K562 (cell line): ENCODE measurements at regions not wholly inside any gene's neighbourhood (a gene's known extent, or its start where the extent isn't known, plus 50 kb on each side); places are given as distances from the start of the nearest gene placed in this dataset.

Experiments used
- ATAC-seq: fragments of 200-7000 bp; cut with Tn5 transposase; 3 replicates; pipeline ENCODE4 v1.9.1; 2020; ENCODE audit warnings: moderate library complexity
- BruUV-seq: library from RNA; stranded (reverse); fragments of 400-500 nt; replicated peaks from 2 replicates; lab custom pipeline; 2021; lab: Mats Ljungman, UMichigan
- CTCF ChIA-PET: fragments of 300-600 bp; formaldehyde crosslinking; extraction: SDS; loops from one replicate; lab custom pipeline; 2021; ENCODE audit warnings: low intra/inter-chr PET ratio; lab: Yijun Ruan, JAX
- POLR2A ChIA-PET: fragments of 300-600, 350-650 bp; sonication (Branson Sonifier 250); formaldehyde crosslinking; extraction: SDS; loops from one replicate; lab custom pipeline; 2021; ENCODE audit warnings: antibody characterized with exemption, inconsistent platforms; lab: Yijun Ruan, JAX
- DNase-seq, 4 experiments: peaks; one replicate each; pipeline versions ENCODE4 v3.0.0 to v3.0.0-alpha.2; 2011 to 2018; ENCODE audit warnings: low spot score in 3 of 4, mixed read lengths in 3 of 4; ENCODE audit errors: extremely low read depth in 1 of 4
- FAIRE-seq: peaks from 2 replicates; lab custom pipeline; 2011; peaks lifted over from hg19 to GRCh38; lab: Jason Lieb, UNC
- H2AFZ ChIP-seq: 2 replicates; pipeline ENCODE4 v1.6.0; 2011; ENCODE audit warnings: low read depth, low read length, control low read depth, inconsistent platforms
- H3K27ac ChIP-seq: fragments of 200-600 bp; 3 replicates; pipeline ENCODE4 v1.8.0; 2011; ENCODE audit warnings: low read depth, mild to moderate bottlenecking, control low read depth, inconsistent platforms, low read length, moderate library complexity, mixed read lengths; ENCODE audit errors: extremely low read depth
- H3K27me3 ChIP-seq, 2 experiments: fragments of 300-600 bp in 1 of 2; 2 replicates in 1 of 2; 3 replicates in 1 of 2; pipeline versions ENCODE4 v1.6.0 to v1.8.0; 2011; ENCODE audit warnings: inconsistent platforms in 2 of 2, low read length in 2 of 2, mild to moderate bottlenecking in 1 of 2, mixed read lengths in 1 of 2, moderate library complexity in 1 of 2; ENCODE audit not compliant: control insufficient read depth in 2 of 2, insufficient read depth in 2 of 2
- H3K36me3 ChIP-seq: fragments of 300-600 bp; 3 replicates; pipeline ENCODE4 v1.8.0; 2011; ENCODE audit warnings: mild to moderate bottlenecking, low read length, inconsistent platforms; ENCODE audit not compliant: control insufficient read depth, insufficient read depth
- H3K4me1 ChIP-seq, 2 experiments: fragments of 200-600 bp in 1 of 2; replicated peaks in 1 of 2; 2 replicates in 1 of 2; 3 replicates in 1 of 2; pipeline versions ENCODE4 v1.5.1 to v1.8.0; 2011; ENCODE audit warnings: inconsistent platforms in 2 of 2, low read length in 2 of 2, mild to moderate bottlenecking in 1 of 2, mixed read lengths in 1 of 2, moderate library complexity in 1 of 2; ENCODE audit not compliant: control insufficient read depth in 2 of 2, insufficient read depth in 2 of 2
- H3K4me2 ChIP-seq: 2 replicates; pipeline ENCODE4 v1.6.1; 2011; ENCODE audit warnings: low read length, control low read depth, inconsistent platforms, mixed read lengths; ENCODE audit not compliant: insufficient read depth
- H3K4me3 ChIP-seq: fragments of 200-600 bp; sonication (generic), shearing (Covaris generic); 2 replicates; pipeline ENCODE4 v1.5.1; 2016; ENCODE audit warnings: control low read depth, inconsistent platforms
- H3K79me2 ChIP-seq: fragments of 200-600 bp; 3 replicates; pipeline ENCODE4 v1.8.0; 2011; ENCODE audit warnings: low read length, inconsistent platforms; ENCODE audit not compliant: control insufficient read depth, insufficient read depth
- H3K9ac ChIP-seq, 2 experiments: 2 replicates each; pipeline versions ENCODE4 v1.6.0 to v1.6.1; 2011; ENCODE audit warnings: low read depth in 2 of 2, low read length in 2 of 2, control low read depth in 1 of 2, inconsistent platforms in 1 of 2, mild to moderate bottlenecking in 1 of 2, mixed read lengths in 1 of 2; ENCODE audit not compliant: insufficient read depth in 1 of 2
- H3K9me1 ChIP-seq: one replicate; pipeline ENCODE4 v1.6.0; 2011; ENCODE audit warnings: inconsistent platforms, mild to moderate bottlenecking, low read length, moderate library complexity; ENCODE audit not compliant: control insufficient read depth, insufficient read depth
- H3K9me3 ChIP-seq: replicated peaks from 2 replicates; pipeline ENCODE4 v1.5.1; 2011; ENCODE audit warnings: low read depth, low read length, inconsistent platforms; ENCODE audit not compliant: control insufficient read depth, insufficient read depth
- H4K20me1 ChIP-seq: replicated peaks from 2 replicates; pipeline ENCODE4 v1.6.1; 2011; ENCODE audit warnings: low read length, inconsistent platforms, mixed read lengths; ENCODE audit not compliant: control insufficient read depth, insufficient read depth
- CBFA2T3 ChIP-seq: fragments of 450-650 bp; IDR thresholded peaks from 2 replicates; pipeline ENCODE4 v1.6.1; 2017
- CC2D1A ChIP-seq: fragments of 450-650 bp; IDR thresholded peaks from 2 replicates; pipeline ENCODE4 v1.6.1; 2017; ENCODE audit warnings: mild to moderate bottlenecking
- HNRNPK ChIP-seq: fragments of 200-400 bp; formaldehyde crosslinking; IDR thresholded peaks from one replicate; pipeline ENCODE4 v1.6.1; 2018; ENCODE audit warnings: mild to moderate bottlenecking, low read depth, low read length; ENCODE audit not compliant: poor library complexity, severe bottlenecking
- PML ChIP-seq: IDR thresholded peaks from 2 replicates; pipeline ENCODE4 v1.6.1; 2012; ENCODE audit warnings: low read length, inconsistent platforms
- RCOR1 ChIP-seq, 2 experiments: IDR thresholded peaks; 2 replicates each; pipeline ENCODE4 v1.6.1; 2012; ENCODE audit warnings: low read depth in 2 of 2, low read length in 2 of 2, borderline replicate concordance in 1 of 2, improper control_type of control experiment in 1 of 2
- TAF1 ChIP-seq: IDR thresholded peaks from 2 replicates; pipeline ENCODE4 v1.6.1; 2011; ENCODE audit warnings: mild to moderate bottlenecking, low read length, moderate library complexity; ENCODE audit not compliant: insufficient read depth, control insufficient read depth, severe bottlenecking; ENCODE audit errors: extremely low read depth
- TEAD4 ChIP-seq, 2 experiments: sonication (generic) in 1 of 2; formaldehyde crosslinking in 1 of 2; IDR thresholded peaks; 2 replicates each; pipeline versions ENCODE4 v1.6.1 to v1.8.0; 2012 to 2022; ENCODE audit warnings: borderline replicate concordance in 1 of 2, inconsistent platforms in 1 of 2, low read length in 1 of 2, mild to moderate bottlenecking in 1 of 2, missing genetic modification reagents in 1 of 2
- XRCC5 ChIP-seq: fragments of 200-400 bp; formaldehyde crosslinking; IDR thresholded peaks from 2 replicates; pipeline ENCODE4 v1.6.1; 2017; ENCODE audit warnings: low read depth, mild to moderate bottlenecking, low read length
- WGBS: fragments of 100-300 bp; shearing (Covaris generic); methylation state at CpG from one replicate; pipeline ENCODE4 v1.1.6; 2016; ENCODE audit warnings: low coverage, mixed read lengths; ENCODE audit not compliant: insufficient coverage; ENCODE audit errors: missing lambda C conversion rate; 5-methylcytosine and 5-hydroxymethylcytosine counted together
- in situ Hi-C: fragments of 300-500 bp; cut with MboI; formaldehyde crosslinking; loops from 4 replicates; pipeline ENCODE4 v1.15.0; 2018; ENCODE audit warnings: inconsistent platforms, mixed read lengths
- intact Hi-C: fragments of 100-400 bp; cut with micrococcal nuclease; formaldehyde crosslinking; loops from 2 replicates; pipeline ENCODE4 v1.14.2; 2022

GRCh38 chr3:72434296-72434695 lies 413.9 kb downstream of the SHQ1 start:
- no peak overlapping the region for H3K4me2 ChIP-seq
- no peaks in the 10 kb centered on the region for H3K9me1 ChIP-seq
- intact Hi-C loops, result no loop called here
- WGBS, result 6% methylated on average over 1 of the region's 1 CpG
- ChIA-PET CTCF (no interaction called here), POLR2A (no interaction called here)
- no peak overlapping the region for H3K9ac ChIP-seq
- no peak overlapping the region for H3K4me3 ChIP-seq
- in situ Hi-C loops, result no loop called here
- H2AFZ ChIP-seq, result no peak overlapping the region
- no TSS peak for BruUV-seq
- peaks cover 4 to 18% of the 10 kb centered on the region in 2 experiments; a peak in 3 of 5 replicates for H3K4me1 ChIP-seq
- FAIRE-seq, result no peak
- H3K79me2 ChIP-seq, result peaks cover 95% of the 10 kb centered on the region
- ATAC-seq, result no peak; the same call in 2 of the 3 replicates
- TF ChIP-seq CBFA2T3 (peak; percentile 31; the same call in 1 of the 2 replicates), RCOR1 (IDR thresholded peaks at IDR 0.05; ENCODE audit: borderline replicate concordance in 1 of 2, low read depth in 2 of 2, low read length in 2 of 2) (no peak), PML (0 out of 2 replicates have a peak, but pooled peaks have one; percentile 28), TEAD4 (IDR thresholded peaks at IDR 0.05; ENCODE audit: low read length) (peak; percentile 21; the same call in 1 of the 2 replicates), TEAD4 (CRISPR knock-in tag; IDR thresholded peaks at IDR 0.05; ENCODE audit: borderline replicate concordance) (no peak), TAF1 (no peak)
- H4K20me1 ChIP-seq, result peaks cover 44% of the 10 kb centered on the region
- no peaks in the 10 kb centered on the region for H3K27me3 ChIP-seq
- H3K27ac ChIP-seq, result no peak overlapping the region
- no peaks in the 10 kb centered on the region for H3K9me3 ChIP-seq
- H3K36me3 ChIP-seq, result peaks cover 36% of the 10 kb centered on the region; the same call in 2 of the 3 replicates
- DNase-seq, result no peak

- H4K20me1 ChIP-seq, result peaks cover 36% of the 10 kb centered on the region
- H3K9me3 ChIP-seq, result no peaks in the 10 kb centered on the region
- POLR2A ChIA-PET, result interaction anchor here (0.6 to 1.3 kb wide), 2 partner anchors 11 to 288 kb away, joined by 3 read pairs; no protein-coding TSS in a partner anchor
- in situ Hi-C loops, result no loop called here
- no peaks in the 10 kb centered on the region for H3K9me1 ChIP-seq
- intact Hi-C loops, result no loop called here
- DNase-seq (no peak), ATAC-seq (no peak), FAIRE-seq (no peak)
- H3K79me2 ChIP-seq, result peaks cover 95% of the 10 kb centered on the region
- no peak overlapping the region for H3K4me2 ChIP-seq
- TF ChIP-seq CC2D1A (no peak), HNRNPK (no peak), XRCC5 (no peak)
- no peak overlapping the region for H3K27ac ChIP-seq
- H3K9ac ChIP-seq, result no peak overlapping the region
- CTCF ChIA-PET, result no interaction called here
- no peaks in the 10 kb centered on the region for H3K27me3 ChIP-seq
- 65% methylated on average over 7 of the region's 7 CpGs for WGBS
- no TSS peak for BruUV-seq
- H3K36me3 ChIP-seq, result peaks cover 17% of the 10 kb centered on the region; the same call in 2 of the 3 replicates
- H2AFZ ChIP-seq, result no peak overlapping the region
- peaks cover 4 to 14% of the 10 kb centered on the region in 2 experiments; a peak in 3 of 5 replicates for H3K4me1 ChIP-seq
- H3K4me3 ChIP-seq, result no peak overlapping the region
These were observed 416.0 kb downstream of the SHQ1 start for GRCh38 chr3:72432246-72432645.
